RPMI7951 (cell line): ENCODE measurements at regions not wholly inside any gene's neighbourhood (a gene's known extent, or its start where the extent isn't known, plus 50 kb on each side); places are given as distances from the start of the nearest gene placed in this dataset.

Experiments used
- DNase-seq: peaks from one replicate; pipeline ENCODE4 v3.0.0-alpha.2; 2012; ENCODE audit warnings: low read depth

- no peak for DNase-seq
These were observed 125.4 kb upstream of the VLDLR start for GRCh38 chr9:2496169-2496568.

GRCh38 chr9:2496934-2497333 is 124.7 kb upstream of the VLDLR start:
- DNase-seq = no peak

- no peak for DNase-seq
These were observed 123.8 kb upstream of the VLDLR start for GRCh38 chr9:2497666-2498400.

- DNase-seq = no peak
These were observed 119.4 kb upstream of the VLDLR start for GRCh38 chr9:2502210-2502609.

- no peak for DNase-seq
These were observed 118.8 kb upstream of the VLDLR start for GRCh38 chr9:2502760-2503159.

GRCh38 chr9:2506321-2506720 is 115.3 kb upstream of the VLDLR start:
- no peak for DNase-seq

- no peak for DNase-seq
These were observed 98.0 kb upstream of the VLDLR start for GRCh38 chr9:2523591-2523990.

GRCh38 chr9:2524601-2525000 is 97.0 kb upstream of the VLDLR start:
- no peak for DNase-seq

GRCh38 chr9:2525147-2525546 is 96.4 kb upstream of the VLDLR start:
- DNase-seq = no peak

GRCh38 chr9:2526071-2526828 is 95.3 kb upstream of the VLDLR start:
- no peak for DNase-seq

GRCh38 chr9:2531481-2531880 is 90.1 kb upstream of the VLDLR start:
- no peak for DNase-seq

- no peak for DNase-seq
These were observed 85.1 kb upstream of the VLDLR start for GRCh38 chr9:2536511-2536910.

- DNase-seq = peak; percentile 9
These were observed 75.6 kb upstream of the VLDLR start for GRCh38 chr9:2545881-2546490.

- peak; percentile 61 for DNase-seq
These were observed 65.5 kb upstream of the VLDLR start for GRCh38 chr9:2555899-2556600.

GRCh38 chr9:2557693-2558092 is 63.9 kb upstream of the VLDLR start:
- DNase-seq = no peak

- DNase-seq = peak; percentile 83
These were observed 62.1 kb upstream of the VLDLR start for GRCh38 chr9:2559192-2560152.

GRCh38 chr9:2560180-2560579 is 61.4 kb upstream of the VLDLR start:
- no peak for DNase-seq

- no peak for DNase-seq
These were observed 55.8 kb upstream of the VLDLR start for GRCh38 chr9:2565676-2566340.

- DNase-seq = no peak
These were observed 53.7 kb upstream of the VLDLR start for GRCh38 chr9:2567922-2568321.

GRCh38 chr9:2568689-2569088 is 52.9 kb upstream of the VLDLR start:
- DNase-seq = no peak
